Heart left ventricle (tissue), 13 donors: ENCODE measurements at regions not wholly inside any gene's neighbourhood (a gene's known extent, or its start where the extent isn't known, plus 50 kb on each side); places are given as distances from the start of the nearest gene placed in this dataset.

Experiments used
- CTCF ChIP-seq, 12 donors: fragments of 200-600 bp; sonication (generic) in 4 of 12; IDR thresholded peaks; one replicate each; pipeline versions ENCODE4 v1.5.0 to v1.8.0; 2018 to 2022; ENCODE audit warnings: antibody characterized with exemption in 12 of 12, mild to moderate bottlenecking in 5 of 12
- POLR2A ChIP-seq, 2 donors: fragments of 450-650 bp; IDR thresholded peaks; one replicate each; pipeline ENCODE4 v1.6.1; 2017; ENCODE audit warnings: antibody characterized with exemption in 2 of 2, mild to moderate bottlenecking in 2 of 2, moderate library complexity in 2 of 2
- donor health status: ischemic (EF 13 %, LVEDD 7.1; RV severe dilation, severe dysfunction).
- donor health status: DM: no; HTN: yes; CAD: no.
- donor health status: DM: no; HTN: no; CAD: no.
- donor health status: ischemic (EF 25% LVEDD 6.9; RV normal size, moderate dysfunction).
- donor health status: ischemic (EF 25% LVEDD 5.7; RV mildly dilated, moderate dysfunction).
- donor health status: ischemic (EF 35%, LVEDD 5.7; RV mildly dilated, moderate dysfunction).
- donor health status: nonischemic (EF 11% LVEDD 7.7; RV severe dilation, severe dysfunction).
- donor health status: DM: yes; HTN: yes; CAD: no.
- donor health status: PGD.
- donor health status: ischemic (EF 29% LVEDD 5.4; RV normal size, mild dysfunction).
- donor health status: nonischemic (EF 23%, LVEDD 6.1; RV moderate dilation, normal function).

DNA sequence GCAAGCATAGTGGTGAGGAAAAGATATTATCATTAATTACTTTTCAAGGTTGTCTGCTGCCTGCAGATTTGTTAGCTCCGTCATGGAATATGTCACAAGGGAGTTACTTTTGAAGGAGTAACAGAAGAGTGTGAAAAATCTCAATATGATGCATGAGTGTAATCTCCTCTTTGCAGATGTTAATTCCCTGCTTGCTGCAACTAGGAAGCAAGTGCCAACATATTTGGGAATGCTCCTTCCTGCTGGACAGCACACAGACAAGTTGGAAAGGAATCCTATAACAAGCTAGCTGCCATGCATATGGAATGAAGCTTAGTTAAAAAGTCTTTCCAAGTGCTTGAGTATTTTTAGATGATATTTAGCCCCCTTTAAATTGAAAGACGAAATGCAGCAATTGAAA, 2023.6 kb upstream of the CDH6 start:
- no peak for TF ChIP-seq POLR2A (IDR thresholded peaks at IDR 0.05)
- no peak for TF ChIP-seq CTCF (IDR thresholded peaks at IDR 0.05)
